ENCODE measurements at regions not wholly inside any gene's neighbourhood (a gene's known extent, or its start where the extent isn't known, plus 50 kb on each side); places are given as distances from the start of the nearest gene placed in this dataset.

DNA sequence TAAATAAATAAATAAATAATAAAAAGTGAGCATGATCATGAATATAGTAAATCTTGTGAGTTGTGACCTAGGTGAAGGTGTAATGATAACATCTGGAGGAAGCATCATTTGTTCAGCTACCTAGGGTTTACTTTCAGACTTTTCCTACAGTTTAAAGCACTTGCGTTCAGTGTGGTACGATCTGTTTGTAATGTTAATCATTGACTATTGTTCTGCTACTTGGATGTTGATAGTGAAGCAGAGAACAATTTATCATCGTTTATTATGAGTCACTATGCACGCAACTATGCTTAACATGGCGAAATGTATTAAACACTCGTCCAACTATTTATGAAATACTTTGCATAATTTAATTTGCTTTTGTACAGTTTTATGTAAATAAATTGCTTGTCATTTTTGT, 426.2 kb downstream of the PCDH7 start:
- Histone ChIP-seq H3K4me2 (ENCODE audit: insufficient read depth in 1 of 2, low read depth in 2 of 2, low read length in 2 of 2) (no peak overlapping the region), H3K9ac (replicated peaks in 1 of 4; ENCODE audit: extremely low read depth in 1 of 4, low read depth in 3 of 4, low read length in 3 of 4) (no peak overlapping the region), H2BK120ac (replicated peaks; ENCODE audit: low read depth, low read length) (no peak overlapping the region), H2AFZ (ENCODE audit: low read length) (no peak overlapping the region), H4K91ac (replicated peaks; ENCODE audit: insufficient read length, low read length) (no peak overlapping the region), H2BK15ac (ENCODE audit: low read length) (no peak overlapping the region), H3K56ac (replicated peaks; ENCODE audit: insufficient read length, low read depth, low read length) (no peak overlapping the region), H3K79me1 (ENCODE audit: low read depth, low read length) (no peaks in the 10 kb centered on the region), H3K4ac (replicated peaks; ENCODE audit: insufficient read length, low read depth, low read length) (no peak overlapping the region), H2BK12ac (ENCODE audit: low read depth, low read length) (no peak overlapping the region), H3K14ac (ENCODE audit: insufficient read length) (no peak overlapping the region), H3K36me3 (ENCODE audit: control insufficient read depth in 2 of 4, insufficient read depth in 4 of 4, low read length in 3 of 4) (no peaks in the 10 kb centered on the region), H2BK20ac (ENCODE audit: low read length) (no peak overlapping the region), H3K23ac (ENCODE audit: insufficient read length) (no peak overlapping the region), H4K8ac (ENCODE audit: extremely low read depth, insufficient read depth, low read length) (no peak overlapping the region), H3K9me3 (ENCODE audit: insufficient read depth in 2 of 2, low read depth in 1 of 2, low read length in 1 of 2) (no peaks in the 10 kb centered on the region), H3K18ac (ENCODE audit: extremely low read depth, low read length) (no peak overlapping the region), H3K4me1 (replicated peaks in 1 of 4; ENCODE audit: control insufficient read depth in 3 of 4, insufficient read depth in 4 of 4, low read length in 3 of 4) (peaks cover 0 to 9% (median 0%) of the 10 kb centered on the region in 4 experiments; a peak in 1 of 7 replicates), H4K20me1 (replicated peaks in 1 of 2; ENCODE audit: control insufficient read depth in 1 of 2, insufficient read depth in 2 of 2, low read length in 2 of 2) (no peaks in the 10 kb centered on the region), H3K27me3 (replicated peaks in 1 of 4; ENCODE audit: control insufficient read depth in 3 of 4, extremely low read depth in 1 of 4, insufficient read depth in 3 of 4, low read length in 3 of 4) (no peaks in the 10 kb centered on the region), H3K4me3 (ENCODE audit: extremely low read depth in 1 of 4, insufficient read depth in 2 of 4, low read depth in 3 of 4, low read length in 4 of 4) (no peak overlapping the region), H4K5ac (ENCODE audit: insufficient read length, low read depth, low read length) (no peak overlapping the region), H2AK5ac (ENCODE audit: low read depth, low read length) (no peak overlapping the region), H2BK5ac (ENCODE audit: low read depth, low read length) (no peak overlapping the region), H3K27ac (ENCODE audit: low read depth, low read length) (no peak overlapping the region), H3K79me2 (ENCODE audit: control insufficient read depth in 1 of 2, insufficient read depth in 2 of 2, low read length in 2 of 2) (no peaks in the 10 kb centered on the region), H3K23me2 (ENCODE audit: low read depth, low read length) (no peaks in the 10 kb centered on the region)
- CTCF ChIA-PET (ENCODE audit: partially characterized antibody) = no interaction called here
- POLR2A ChIA-PET (ENCODE audit: partially characterized antibody) = no interaction called here
- FAIRE-seq (no peak), DNase-seq (ENCODE audit: low read depth in 1 of 2, low spot score in 2 of 2) (no peak)
- 89% methylated on average over 6 of the region's 6 CpGs; no CpG with 5 or more reads in 1 of the 2 experiments for whole genome bisulfite sequencing, 2 experiments (ENCODE audit: extremely low coverage in 1 of 2, insufficient coverage in 1 of 2, insufficient read length in 1 of 2, insufficient replicate concordance in 2 of 2, low coverage in 1 of 2, low lambda C conversion rate in 2 of 2, missing lambda C conversion rate in 1 of 2)
- no peak for TF ChIP-seq CREB1 (IDR thresholded peaks at IDR 0.05)
- TF ChIP-seq, protein P1, sequence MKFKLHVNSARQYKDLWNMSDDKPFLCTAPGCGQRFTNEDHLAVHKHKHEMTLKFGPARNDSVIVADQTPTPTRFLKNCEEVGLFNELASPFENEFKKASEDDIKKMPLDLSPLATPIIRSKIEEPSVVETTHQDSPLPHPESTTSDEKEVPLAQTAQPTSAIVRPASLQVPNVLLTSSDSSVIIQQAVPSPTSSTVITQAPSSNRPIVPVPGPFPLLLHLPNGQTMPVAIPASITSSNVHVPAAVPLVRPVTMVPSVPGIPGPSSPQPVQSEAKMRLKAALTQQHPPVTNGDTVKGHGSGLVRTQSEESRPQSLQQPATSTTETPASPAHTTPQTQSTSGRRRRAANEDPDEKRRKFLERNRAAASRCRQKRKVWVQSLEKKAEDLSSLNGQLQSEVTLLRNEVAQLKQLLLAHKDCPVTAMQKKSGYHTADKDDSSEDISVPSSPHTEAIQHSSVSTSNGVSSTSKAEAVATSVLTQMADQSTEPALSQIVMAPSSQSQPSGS (IDR thresholded peaks at IDR 0.05; ENCODE audit: low read length) = no peak
- TF ChIP-seq HDAC6 (IDR thresholded peaks at IDR 0.05; ENCODE audit: low read depth, low read length) = no peak
- no peak for TF ChIP-seq NANOG (IDR thresholded peaks at IDR 0.05; ENCODE audit: insufficient read depth, low read depth, low read length, poor library complexity, severe bottlenecking)
- TF ChIP-seq TAF1 (IDR thresholded peaks at IDR 0.05; ENCODE audit: low read depth, low read length) = no peak
- no peak for TF ChIP-seq KDM1A (IDR thresholded peaks at IDR 0.05; ENCODE audit: borderline replicate concordance, low read length)
- TF ChIP-seq, protein P2, sequence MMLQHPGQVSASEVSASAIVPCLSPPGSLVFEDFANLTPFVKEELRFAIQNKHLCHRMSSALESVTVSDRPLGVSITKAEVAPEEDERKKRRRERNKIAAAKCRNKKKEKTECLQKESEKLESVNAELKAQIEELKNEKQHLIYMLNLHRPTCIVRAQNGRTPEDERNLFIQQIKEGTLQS (IDR thresholded peaks at IDR 0.05; ENCODE audit: insufficient read depth, low read depth, low read length) = no peak
- TF ChIP-seq, protein P3, sequence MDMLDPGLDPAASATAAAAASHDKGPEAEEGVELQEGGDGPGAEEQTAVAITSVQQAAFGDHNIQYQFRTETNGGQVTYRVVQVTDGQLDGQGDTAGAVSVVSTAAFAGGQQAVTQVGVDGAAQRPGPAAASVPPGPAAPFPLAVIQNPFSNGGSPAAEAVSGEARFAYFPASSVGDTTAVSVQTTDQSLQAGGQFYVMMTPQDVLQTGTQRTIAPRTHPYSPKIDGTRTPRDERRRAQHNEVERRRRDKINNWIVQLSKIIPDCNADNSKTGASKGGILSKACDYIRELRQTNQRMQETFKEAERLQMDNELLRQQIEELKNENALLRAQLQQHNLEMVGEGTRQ (IDR thresholded peaks at IDR 0.05; ENCODE audit: low read length) = no peak
- TF ChIP-seq, protein P4, sequence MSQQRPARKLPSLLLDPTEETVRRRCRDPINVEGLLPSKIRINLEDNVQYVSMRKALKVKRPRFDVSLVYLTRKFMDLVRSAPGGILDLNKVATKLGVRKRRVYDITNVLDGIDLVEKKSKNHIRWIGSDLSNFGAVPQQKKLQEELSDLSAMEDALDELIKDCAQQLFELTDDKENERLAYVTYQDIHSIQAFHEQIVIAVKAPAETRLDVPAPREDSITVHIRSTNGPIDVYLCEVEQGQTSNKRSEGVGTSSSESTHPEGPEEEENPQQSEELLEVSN (IDR thresholded peaks at IDR 0.05) = no peak
- TF ChIP-seq POU5F1 (IDR thresholded peaks at IDR 0.05; ENCODE audit: low read depth, low read length) = no peak
- no peak for TF ChIP-seq RXRA (IDR thresholded peaks at IDR 0.05; ENCODE audit: insufficient read depth, low read depth, low read length)
